ENCODE measurements at regions not wholly inside any gene's neighbourhood (a gene's known extent, or its start where the extent isn't known, plus 50 kb on each side); places are given as distances from the start of the nearest gene placed in this dataset.

DNA sequence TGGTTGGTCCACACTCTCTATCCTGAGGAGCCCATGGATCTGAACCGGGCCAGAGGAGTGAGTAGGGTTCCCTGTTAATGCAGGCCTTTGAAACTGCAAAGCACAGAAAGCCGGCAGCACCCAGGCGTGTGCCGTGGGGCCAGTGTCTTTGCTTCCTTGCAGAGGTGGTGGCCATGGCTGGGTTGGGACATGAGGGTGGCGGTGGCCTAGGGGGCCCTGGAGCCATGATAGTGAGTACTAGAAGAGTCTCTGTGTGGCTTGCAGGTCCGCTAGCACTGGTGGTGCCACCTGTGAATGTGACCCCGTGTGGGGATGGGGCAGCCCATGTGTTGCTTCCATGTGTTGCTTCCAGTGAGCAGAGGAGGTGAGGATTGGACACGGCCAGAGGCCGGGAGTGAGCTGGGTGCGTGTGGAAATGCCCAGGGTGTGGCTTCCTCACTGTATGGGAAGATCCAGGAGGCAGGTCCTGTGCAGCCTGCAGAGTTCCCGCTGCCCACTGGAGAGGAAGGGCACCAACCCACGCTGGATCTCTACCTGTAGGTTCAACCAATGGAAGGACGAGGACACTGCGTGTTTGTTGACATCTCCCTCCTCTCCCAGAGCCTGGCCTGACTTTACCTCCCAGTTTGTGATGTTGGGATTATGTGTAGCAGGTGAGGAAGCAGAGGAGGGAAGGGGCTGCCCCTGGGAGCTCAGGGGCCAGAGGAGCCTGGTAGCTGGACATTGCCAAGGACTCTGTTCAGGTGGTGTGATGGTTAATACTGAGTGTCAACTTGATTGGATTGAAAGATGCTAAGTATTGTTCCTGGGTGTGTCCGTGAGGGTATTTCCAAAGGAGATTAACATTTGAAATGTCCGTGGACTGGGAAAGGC lies 796.6 kb downstream of the TBC1D22A start:
- TF ChIP-seq CTCF (IDR thresholded peaks at IDR 0.05; ENCODE audit: low read length) (no peak), EZH2phosphoT487 (IDR thresholded peaks at IDR 0.05; ENCODE audit: low read length) (no peak), EZH2 (optimal IDR thresholded peaks at IDR 0.05; ENCODE audit: low read depth, low read length) (no peak)

All from MM.1S (cell line).